ENCODE measurements at regions not wholly inside any gene's neighbourhood (a gene's known extent, or its start where the extent isn't known, plus 50 kb on each side); places are given as distances from the start of the nearest gene placed in this dataset.

- TF ChIP-seq CTCF (IDR thresholded peaks at IDR 0.05), result no peak
- no peak for TF ChIP-seq POLR2A (IDR thresholded peaks at IDR 0.05)
- TF ChIP-seq EP300 (IDR thresholded peaks at IDR 0.05), result peak in 1 of 2 donors; percentile 69
These were observed 73.9 kb downstream of the KCTD12 start for GRCh38 chr13:76812206-76812897.

Data from tibial nerve (tissue), 4 donors.